ENCODE measurements at regions not wholly inside any gene's neighbourhood (a gene's known extent, or its start where the extent isn't known, plus 50 kb on each side); places are given as distances from the start of the nearest gene placed in this dataset.
"Not testable (repeated sequence)": the region's sequence is repeated elsewhere in the genome, so short reads cannot be mapped to it uniquely, and the experiment has no call there.

DNA sequence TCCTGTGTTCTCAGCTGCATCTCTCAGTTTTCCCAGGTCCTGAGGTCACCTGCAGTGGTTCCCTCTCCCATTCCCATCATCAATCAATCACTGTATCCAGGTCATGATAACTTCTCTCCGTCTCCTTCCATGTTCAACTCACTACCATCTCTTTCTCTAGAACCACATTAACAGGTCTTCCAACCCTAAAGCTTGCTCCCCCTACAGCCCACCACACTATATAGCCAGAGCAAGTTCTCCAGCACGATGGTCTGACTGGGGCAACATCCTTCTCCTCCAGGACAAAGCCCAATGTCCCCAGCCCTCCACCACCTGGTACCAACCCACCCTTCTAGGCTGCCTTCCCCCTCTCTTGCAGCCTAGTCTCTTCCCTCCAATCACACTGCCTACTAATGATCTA is 241.6 kb downstream of the CDK5RAP2 start:
- ATAC-seq = no peak
- no peak for DNase-seq
- intact Hi-C loops (cut with DNase I) = no loop called here

GRCh38 chr9:120337131-120337530 is 242.8 kb downstream of the CDK5RAP2 start:
- no peak for ATAC-seq
- no peak for DNase-seq
- intact Hi-C loops (cut with DNase I) = no loop called here

GRCh38 chr9:120336753-120337090 is 243.2 kb downstream of the CDK5RAP2 start:
- no peak for ATAC-seq
- no peak for DNase-seq
- intact Hi-C loops (cut with DNase I) = no loop called here

GRCh38 chr9:120336021-120336752 is 243.8 kb downstream of the CDK5RAP2 start:
- DNase-seq = no peak
- ATAC-seq = peak in 1 of 2 donors; percentile 34
- intact Hi-C loops (cut with DNase I) = no loop called here

DNA sequence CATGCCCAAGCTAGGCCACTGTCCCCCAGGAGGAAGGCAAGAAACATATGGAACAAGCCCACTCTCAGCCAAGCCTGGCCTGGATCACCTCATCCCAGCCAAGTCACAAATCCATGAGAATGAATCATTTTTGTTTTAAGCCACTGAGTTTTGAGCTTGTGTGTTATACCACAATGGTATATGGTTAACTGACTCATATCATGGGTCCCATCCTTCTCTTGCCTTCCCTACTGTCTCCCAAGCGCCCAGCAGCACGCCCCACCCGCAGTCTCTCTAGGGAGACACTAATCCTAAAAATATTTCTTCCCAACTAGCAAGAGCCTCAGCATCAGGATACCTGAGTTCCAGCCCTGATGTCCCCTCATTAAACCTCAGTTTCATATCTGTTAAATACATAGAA is 248.1 kb downstream of the CDK5RAP2 start:
- DNase-seq (no peak), ATAC-seq (no peak)
- intact Hi-C loops (cut with DNase I) = no loop called here

DNA sequence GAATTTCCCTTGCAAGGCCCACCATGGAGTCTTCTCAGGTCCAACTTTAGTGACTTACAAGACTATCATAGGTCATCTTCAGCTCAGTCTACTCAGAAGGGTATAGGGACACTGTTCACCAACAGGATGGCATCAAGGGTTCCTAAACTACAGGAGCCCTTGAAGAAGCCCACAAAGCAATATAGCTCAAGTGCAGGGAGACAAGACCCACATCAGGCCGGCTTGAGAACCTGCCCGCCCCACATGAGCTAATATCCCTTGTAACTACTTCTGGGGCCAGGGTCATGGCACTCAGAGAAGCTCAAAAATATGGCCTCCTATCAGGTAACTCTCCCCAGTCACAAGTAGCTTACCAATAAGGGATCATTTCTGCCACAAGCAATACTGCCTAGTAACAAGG is 249.9 kb downstream of the CDK5RAP2 start:
- DNase-seq = no peak
- intact Hi-C loops (cut with DNase I) = no loop called here
- no peak for ATAC-seq

- no peak for ATAC-seq
Observed at GRCh38 chr9:120327322-120327721, 252.6 kb downstream of the CDK5RAP2 start.

DNA sequence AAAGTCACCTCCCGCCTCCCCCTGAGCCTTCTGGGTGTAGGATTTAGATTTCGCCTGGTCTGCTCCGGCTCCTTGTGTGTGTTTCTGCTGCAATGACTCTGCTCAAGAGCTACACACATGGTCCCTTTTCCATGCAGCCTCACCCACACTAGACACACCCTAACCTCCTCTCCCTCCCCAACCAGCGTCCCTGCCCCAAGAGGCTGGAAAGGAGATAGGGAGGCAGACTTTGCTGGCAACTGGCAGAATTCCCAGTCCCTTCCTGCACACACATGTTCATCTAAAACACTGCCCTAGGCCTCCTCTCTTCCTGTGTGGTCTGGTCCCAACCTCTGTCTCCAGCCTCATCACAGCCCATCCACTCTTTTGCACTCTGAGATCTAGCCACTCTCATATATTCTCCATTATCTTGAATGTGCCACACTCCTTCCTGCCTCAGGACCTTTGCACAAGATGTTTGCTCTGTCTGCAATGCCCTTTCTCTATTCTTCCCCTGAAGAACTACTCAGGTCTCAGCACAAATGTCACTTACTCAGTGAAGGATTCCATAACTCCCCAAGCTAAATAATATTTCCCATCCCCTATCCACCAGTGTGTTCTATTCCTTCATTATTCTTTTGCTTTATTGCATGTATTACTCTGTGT is 253.8 kb downstream of the CDK5RAP2 start:
- DNase-seq = no peak
- no peak for ATAC-seq
- intact Hi-C loops (cut with DNase I) = no loop called here

More at GRCh38 chr9:120327322-120327721, 252.6 kb downstream of the CDK5RAP2 start:
- intact Hi-C loops (cut with DNase I) = no loop called here
- no peak for DNase-seq

DNA sequence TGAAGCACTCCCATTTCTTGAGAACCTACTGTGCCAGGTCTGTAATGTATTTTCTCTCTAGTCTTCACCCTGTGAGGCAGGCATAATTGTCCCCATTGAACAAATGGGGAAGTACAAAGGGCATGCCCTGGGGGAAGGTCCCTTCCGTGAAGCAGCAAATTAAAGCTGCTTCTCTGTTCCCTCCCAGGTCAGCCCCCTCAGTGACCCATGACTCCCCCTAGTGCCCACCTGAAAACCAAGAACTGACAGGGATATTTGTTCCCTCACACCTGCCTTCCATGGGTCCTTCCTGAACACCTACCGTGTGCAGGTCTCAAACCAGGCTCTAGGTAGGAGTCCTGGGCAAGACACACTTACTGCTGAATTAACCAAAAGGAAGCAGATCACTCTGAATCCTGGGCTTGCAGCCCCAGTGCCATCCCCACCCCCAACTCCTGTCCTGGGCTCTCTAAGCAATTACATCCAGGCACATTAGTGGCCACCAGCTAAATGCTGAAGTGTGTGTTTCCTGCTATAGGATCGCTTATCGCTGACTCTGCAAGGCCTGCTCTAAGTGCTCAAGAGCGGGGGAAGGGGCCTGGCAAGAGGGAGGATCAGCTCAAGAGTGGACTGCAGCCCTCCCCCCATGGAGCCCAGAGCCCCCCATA is 254.8 kb downstream of the CDK5RAP2 start:
- intact Hi-C loops (cut with DNase I) = no loop called here
- ATAC-seq (no peak), DNase-seq (no peak)

DNA sequence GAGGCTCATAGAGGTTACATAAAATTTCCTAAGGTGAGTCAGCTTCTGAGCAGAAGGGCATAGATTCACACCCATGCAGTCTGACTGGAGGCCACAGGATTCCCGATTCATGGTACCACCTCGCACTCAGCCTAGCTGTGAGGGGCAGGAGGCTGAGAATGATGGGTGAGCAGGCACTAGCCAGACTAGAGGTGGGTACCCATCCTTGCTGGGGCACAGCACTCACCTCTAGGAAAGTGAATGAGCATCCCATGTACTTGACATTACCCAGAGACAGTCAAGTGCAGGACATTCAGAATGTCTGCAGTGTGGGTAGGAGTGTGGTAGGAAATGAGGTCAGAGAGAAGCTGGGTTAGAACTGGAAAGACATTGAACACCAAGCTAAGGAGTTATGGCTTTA is 255.5 kb downstream of the CDK5RAP2 start:
- ATAC-seq (no peak), DNase-seq (no peak)
- intact Hi-C loops (cut with DNase I) = no loop called here

- ATAC-seq (no peak), DNase-seq (no peak)
- intact Hi-C loops (cut with DNase I) = no loop called here
Observed at GRCh38 chr9:120323125-120323524, 256.8 kb downstream of the CDK5RAP2 start.

GRCh38 chr9:120319452-120319851 is 260.5 kb downstream of the CDK5RAP2 start:
- intact Hi-C loops (cut with DNase I) = no loop called here
- DNase-seq = no peak
- no peak for ATAC-seq

DNA sequence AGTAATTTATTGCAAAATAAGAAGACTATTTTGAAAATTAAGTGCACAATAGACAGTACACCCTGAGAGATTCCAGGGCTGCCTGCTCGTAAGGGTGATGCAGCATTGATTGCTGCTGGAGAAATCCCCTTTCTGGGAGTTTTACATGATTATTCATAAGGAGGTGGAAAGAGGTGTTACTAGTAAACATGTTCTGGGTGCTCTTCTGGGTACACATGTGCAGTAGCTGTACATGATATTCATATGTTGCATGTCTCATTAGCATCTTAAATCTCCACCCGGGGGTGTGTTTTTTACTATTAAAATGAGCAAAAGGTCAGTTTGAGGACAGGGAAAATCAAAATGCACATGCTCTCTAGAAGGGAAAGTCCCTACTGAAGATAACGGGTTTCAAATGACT is 264.8 kb downstream of the CDK5RAP2 start:
- DNase-seq = no peak
- intact Hi-C loops (cut with DNase I) = no loop called here
- peak in 1 of 2 donors; percentile 35 for ATAC-seq

DNA sequence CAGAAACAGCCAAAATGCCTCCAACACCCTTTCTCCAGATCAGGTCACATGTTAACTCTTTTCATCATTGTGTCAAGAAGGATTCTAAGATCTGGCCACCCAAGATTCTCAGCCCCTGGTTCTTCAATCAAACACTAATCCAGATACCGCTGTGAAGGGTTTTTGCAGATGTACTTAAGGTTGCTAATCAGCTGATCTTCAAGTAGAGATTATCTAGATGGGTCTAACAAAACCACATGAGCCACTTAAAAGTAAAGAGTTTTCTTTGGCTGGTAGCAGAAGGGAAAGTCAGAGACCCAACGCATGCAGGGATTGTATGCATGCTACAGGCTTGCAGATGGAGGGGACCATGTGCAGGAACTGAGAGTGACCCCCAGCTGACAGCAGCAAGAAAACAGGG is 267.9 kb downstream of the CDK5RAP2 start:
- ATAC-seq = no peak
- DNase-seq = no peak
- intact Hi-C loops (cut with DNase I) = no loop called here

DNA sequence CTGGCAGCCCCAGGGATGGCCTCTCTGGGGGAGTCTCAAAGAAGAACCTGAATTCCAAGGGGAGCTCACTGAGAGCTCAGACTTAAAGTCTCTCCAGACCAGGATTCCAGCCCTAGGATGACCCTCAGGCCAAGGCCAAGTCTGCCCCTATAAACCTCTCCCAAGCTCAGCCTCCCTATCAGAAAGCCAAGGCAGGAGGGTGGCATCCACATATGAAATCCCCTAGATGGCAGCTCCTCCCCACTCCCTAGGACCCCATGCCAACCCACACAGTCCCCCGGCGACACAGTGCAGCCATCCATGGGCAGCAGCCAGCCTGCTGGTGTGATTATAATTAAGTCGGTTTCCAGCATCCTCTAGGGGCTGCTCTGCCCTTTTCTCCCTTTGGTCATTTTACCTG is 269.9 kb downstream of the CDK5RAP2 start:
- DNase-seq (no peak), ATAC-seq (no peak)
- intact Hi-C loops (cut with DNase I) = no loop called here

- intact Hi-C loops (cut with DNase I) = no loop called here
- ATAC-seq (no peak), DNase-seq (no peak)
Observed at GRCh38 chr9:120308495-120308894, 271.5 kb downstream of the CDK5RAP2 start.

GRCh38 chr9:120307599-120307998 is 272.4 kb downstream of the CDK5RAP2 start:
- intact Hi-C loops (cut with DNase I) = no loop called here
- ATAC-seq (no peak), DNase-seq (no peak)

GRCh38 chr9:120306561-120306960 is 273.4 kb downstream of the CDK5RAP2 start:
- intact Hi-C loops (cut with DNase I) = no loop called here
- DNase-seq (no peak), ATAC-seq (no peak)

DNA sequence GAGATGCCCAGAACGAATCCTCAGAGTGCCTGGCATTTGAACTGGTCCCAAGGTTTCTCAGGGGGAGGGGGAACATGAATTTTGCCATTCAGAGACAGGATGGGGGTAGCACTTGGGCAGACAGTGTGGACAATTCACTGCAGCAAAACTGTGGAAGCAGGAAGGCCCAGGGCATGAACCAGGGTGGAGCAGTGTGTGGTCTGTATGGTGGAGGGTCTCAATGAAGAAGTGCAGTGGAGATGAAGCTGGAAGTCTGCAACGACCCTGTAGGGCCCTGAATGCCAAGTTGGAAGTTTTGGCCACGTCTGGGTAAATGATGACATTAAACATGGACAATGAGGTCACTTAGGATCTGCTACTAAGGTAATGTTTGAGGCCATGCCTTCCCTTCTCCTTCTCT is 273.9 kb downstream of the CDK5RAP2 start:
- intact Hi-C loops (cut with DNase I) = no loop called here
- ATAC-seq = no peak
- no peak for DNase-seq

GRCh38 chr9:120304896-120305295 is 275.1 kb downstream of the CDK5RAP2 start:
- intact Hi-C loops (cut with DNase I); ATAC-seq; DNase-seq: not testable (repeated sequence)

- intact Hi-C loops (cut with DNase I) = no loop called here
- DNase-seq (no peak), ATAC-seq (no peak)
Observed at GRCh38 chr9:120303519-120303918, 276.4 kb downstream of the CDK5RAP2 start.

Measured in left cardiac atrium (tissue), 4 donors.